CD4-positive, alpha-beta T cell treated with Interleukin-21 for 1 hour (primary cell): ENCODE measurements at regions not wholly inside any gene's neighbourhood (a gene's known extent, or its start where the extent isn't known, plus 50 kb on each side); places are given as distances from the start of the nearest gene placed in this dataset.

ENCODE experiments used
- DNase-seq: peaks from one replicate; pipeline ENCODE4 v3.0.0-alpha.2; 2020

DNA sequence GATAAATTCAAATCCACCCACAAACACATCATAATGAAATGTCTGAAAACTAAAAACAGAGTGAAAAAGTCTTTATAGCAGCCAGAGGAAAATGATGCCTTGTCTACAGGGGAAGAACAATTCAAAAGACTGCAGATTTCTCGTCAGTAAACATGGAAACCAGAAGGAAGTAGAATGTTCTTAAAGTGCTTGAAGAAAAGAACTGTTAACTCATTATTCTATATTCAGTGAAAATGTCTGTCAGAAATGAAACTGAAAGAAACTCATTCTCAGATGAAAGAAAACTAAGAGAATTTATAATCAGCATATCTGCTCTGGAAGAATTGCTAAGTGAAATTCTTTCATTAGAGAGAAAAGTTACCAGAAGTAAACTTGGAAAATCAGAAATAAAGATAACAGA lies 416.1 kb downstream of the TBC1D32 start:
- DNase-seq = no peak

DNA sequence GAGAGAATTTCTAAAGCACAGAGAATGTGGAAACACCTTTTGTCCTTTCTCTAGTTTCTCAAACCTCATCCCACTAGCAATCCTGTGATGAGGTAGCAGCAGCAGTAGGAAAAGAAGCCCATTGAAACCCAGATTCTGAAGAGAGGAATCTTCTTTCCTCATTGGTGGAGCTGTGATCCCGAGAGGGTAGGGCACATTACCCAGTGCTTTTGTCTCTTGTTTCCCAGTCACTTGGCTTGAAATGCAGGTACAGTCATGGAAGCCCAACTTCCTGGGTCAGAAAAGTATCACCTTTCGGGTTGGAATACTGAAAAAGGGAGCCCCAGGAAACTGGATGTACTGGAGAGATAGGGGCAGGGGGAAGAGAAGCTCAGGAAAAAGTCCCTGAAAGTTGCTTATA lies 417.4 kb downstream of the TBC1D32 start:
- DNase-seq = no peak

DNA sequence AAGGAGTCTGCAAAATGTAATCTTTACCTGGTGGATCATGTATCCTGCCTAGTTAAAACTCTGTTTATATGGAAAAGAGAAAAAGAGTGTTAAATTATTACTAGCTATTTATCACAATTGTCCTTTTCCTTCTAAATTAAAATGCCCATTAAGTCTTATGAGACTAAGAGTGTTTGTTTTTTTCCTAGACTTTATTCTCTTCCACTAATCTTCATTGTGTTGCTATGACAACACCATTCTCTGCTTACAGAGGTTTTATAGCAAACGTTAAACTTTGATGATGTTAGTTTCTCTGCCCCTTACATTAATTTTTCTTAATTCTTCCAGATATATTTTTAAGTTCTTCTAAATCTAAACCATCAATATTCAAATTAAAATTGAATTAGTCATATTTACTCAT lies 420.8 kb downstream of the TBC1D32 start:
- no peak for DNase-seq

DNA sequence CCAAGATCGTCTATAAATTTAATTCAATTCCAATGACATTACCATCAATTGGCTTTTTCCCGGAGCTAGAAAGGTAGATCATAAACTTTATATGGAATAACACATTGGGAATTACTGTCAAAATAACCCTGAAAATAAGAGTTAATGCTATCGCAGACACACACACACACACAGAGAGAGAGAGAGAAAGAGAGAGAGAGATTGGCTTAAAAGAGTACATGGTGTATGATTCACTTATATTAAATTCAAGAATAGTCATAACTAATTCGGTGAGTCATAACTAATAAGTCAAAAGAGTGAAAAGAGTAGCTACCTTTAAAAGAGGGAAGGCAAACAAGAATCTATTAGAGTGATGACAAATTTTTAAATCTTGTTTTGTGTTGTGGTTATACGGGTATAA lies 425.5 kb downstream of the TBC1D32 start:
- no peak for DNase-seq

DNA sequence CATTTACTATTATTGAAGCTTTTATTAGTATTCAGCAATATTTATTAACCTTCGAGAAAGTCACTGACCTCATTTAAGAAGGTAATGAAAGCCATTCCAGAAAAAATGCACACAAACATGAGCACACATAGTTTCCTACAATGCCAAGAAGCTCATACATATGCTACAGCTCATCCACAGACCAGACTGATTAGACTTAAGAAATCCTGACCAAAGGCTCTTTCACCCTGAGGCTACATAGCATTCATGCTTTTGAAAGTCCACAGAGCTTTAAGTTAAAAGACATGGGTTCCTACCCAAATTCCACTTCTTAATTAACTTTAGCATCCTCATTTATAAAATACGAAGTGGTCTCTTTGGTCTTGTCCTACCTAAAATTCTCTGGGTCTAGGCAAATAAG lies 430.4 kb downstream of the TBC1D32 start:
- DNase-seq = no peak

DNA sequence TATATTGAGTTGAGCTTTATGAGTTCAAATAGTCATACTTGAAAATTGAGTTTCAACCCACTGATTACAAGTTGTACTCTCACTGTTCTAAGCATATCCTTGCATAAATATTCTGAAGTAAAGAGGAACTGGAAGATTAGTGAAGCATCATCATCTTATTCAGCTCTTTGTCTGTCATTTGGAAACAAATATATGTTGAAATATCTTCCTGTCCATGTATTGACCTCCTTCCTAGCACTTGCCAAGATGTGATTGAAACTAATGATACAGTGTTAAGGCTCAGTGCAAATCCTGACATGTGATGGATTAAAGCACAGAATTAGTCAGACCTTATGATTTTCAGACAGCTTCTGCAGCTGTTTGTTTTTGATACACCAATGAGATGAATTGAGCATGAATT lies 434.3 kb downstream of the TBC1D32 start:
- no peak for DNase-seq

DNA sequence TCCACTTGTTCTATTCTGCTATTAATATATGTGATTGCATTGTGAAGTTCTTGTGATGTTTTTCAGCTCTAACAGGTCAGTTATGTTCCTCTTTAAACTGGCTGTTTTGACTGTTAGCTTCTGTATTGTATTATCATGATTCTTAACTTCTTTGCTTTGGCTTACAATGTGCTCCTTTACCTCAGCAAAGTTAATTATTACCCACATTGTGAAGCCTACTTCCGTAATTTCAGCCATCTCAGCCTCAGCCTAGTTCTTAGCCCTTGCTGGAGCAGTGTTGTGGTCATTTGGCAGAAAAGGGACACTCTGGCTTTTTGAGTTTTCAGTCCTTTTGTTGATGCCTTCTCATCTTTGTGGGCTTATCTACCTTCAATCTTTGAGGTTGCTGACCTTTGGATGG lies 440.2 kb downstream of the TBC1D32 start:
- DNase-seq = no peak

DNA sequence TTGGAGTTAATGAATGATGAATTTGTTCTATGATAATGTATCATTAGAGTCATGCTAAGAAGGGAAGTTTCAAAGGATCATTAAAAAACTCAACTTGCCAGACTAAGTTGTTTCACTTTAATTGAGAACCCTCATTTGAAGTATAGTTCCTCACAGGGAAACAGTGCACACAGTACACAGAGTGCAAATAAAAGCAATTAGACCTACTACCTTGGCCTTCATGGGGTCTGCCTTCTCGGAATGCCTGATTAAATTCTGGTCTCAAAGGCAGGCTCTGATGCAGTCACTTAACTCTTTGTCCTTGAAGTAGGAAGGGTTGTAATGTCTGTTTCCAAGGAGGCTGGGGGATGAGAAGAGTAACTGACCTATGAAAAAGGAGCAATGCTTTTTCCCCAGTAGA lies 457.3 kb downstream of the TBC1D32 start:
- no peak for DNase-seq

DNA sequence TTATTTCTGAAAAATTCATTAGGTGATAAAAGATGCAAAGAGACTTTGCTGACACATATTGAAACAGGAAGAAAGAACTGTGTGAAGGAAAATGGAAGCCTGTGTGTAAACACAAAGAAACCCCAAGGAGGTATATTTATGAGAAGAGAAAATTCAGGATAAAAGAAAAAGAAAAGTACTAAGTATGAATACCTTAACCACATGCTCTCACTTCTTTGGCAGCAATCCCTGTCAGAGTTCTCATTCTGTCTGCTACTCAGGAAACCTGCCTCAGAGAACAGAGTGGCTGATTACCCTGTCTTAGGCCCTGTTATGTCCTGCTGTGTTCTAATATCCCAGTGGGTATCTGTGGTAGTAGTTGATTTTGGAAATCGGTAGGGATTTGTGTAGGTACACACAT lies 457.9 kb downstream of the TBC1D32 start:
- no peak for DNase-seq

DNA sequence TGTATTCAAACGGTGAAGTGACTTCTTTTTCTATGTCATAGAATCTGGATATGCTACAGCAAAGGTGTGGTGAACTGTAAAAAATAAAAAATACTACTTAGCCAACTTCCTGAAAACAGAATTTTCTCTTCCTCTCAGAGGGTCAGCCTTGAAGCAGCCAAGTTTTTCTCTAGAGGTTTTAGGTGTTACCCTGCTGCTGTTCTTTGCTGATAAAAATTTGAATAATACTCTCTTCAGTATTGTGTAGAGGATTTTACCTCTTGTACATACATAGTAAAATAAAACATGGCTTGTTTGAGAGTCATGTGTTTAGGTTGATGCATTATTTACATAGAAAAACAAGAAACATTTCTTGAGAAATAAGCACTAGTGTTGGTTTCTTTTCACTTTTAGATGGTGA lies 458.4 kb downstream of the TBC1D32 start:
- no peak for DNase-seq

DNA sequence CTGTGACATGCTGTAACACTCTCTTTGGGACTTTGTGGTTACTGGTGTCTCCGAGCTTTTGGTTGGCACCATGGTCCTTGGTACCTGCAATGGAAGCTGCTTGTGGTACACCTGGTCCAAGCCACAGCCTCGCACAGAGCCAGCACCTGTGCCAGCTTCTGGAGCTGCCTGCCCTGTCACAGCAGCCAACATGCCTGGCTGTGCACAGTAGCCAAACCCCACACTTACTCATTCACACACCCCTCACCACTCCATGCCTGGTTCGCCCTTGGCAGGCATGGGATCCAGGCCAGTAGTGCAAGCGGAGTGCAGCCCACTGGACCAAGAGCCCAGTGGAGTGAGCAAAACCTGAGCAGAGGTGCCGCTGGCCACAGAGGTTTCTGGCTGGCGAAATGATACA lies 459.9 kb downstream of the TBC1D32 start:
- no peak for DNase-seq

DNA sequence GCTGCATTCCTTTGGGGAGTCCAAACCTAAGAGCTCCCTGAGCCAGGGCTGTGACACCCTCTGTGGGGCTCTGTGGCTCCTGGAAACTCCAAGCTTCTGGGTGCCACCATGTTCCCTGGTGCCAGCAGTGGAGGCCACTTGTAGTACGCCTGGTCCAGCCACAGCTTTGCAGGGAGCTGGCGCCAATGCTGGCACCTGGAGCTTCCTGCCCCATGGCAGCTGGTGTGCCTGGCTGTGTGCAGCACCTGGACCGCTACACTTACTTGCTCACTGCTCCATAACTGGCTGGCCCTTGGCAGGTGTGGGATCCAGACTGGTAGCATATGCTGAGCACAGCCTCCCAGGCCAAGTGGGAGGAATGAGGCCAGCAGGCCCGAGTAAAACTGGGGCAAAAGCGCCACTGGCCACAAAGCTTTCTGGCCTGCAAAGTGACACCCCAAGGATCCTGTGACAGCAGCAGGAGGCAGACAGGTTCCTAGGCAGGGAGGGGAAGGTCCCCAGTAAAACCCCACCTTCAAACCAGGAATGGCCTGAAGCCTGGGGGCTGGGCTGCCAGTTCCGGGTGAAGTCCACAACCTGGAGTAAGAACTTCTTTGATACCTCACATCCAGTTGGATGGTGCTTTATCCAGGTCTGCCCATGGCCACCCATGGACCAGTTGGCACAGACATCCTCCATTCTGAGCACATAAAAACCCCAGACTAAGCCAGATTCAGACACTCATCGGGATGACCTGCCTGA lies 461.0 kb downstream of the TBC1D32 start:
- no peak for DNase-seq

DNA sequence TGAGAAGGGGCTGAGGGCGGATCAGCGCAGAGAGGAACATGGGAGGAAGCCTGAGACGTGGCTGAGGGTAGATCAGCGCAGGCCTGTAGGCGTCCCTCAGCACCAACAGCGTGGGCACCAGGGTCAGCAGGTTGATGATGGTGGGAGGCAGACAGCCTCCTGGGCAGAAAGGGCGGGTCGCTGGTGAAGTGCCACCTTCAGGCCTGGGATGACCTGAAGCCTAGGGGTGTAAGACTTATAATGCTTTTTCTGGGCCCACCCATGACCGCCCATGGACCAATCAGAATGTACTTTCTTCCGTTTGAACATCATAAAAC lies 462.1 kb downstream of the TBC1D32 start:
- no peak for DNase-seq

DNA sequence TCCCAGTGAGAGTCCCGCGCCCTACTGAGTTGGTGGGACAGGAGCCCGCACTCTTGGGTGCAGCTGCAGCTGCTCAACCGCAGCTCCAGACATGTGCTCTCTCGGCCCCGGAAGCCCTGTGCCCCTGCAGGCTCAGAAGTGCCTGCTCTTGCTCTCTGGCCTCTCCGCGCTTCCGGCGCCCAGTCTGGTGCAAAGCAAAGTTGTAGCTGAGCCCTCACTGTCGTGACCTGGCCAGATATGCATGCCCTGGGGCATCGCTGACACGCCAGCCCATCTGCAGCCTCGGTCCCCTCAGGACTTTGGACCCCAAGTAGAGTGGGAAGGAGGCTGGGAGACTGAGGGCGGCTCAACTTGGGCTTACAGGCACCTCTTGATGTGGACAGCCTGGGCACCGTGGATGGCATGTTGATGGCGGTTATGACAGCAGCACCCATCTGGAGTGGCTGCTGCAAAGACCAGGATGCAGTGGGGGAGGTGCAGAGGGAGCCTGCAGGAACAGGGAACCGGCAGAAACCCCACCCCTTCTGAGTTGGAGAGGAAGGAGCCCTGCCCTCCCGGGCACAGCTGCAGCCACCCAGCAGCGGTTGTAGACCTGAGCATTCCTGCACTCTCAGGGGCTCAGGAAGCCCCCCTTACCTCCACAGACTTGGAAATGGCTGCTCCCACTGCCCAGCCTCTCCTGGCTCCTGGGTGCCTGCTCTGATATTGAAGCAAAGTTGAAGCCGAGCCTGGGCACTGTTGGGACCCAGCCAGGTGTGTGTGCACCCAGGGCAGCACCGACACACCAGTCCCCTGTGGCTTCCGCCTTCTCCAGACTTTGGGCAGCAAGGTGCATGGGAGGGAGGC lies 462.6 kb downstream of the TBC1D32 start:
- no peak for DNase-seq

DNA sequence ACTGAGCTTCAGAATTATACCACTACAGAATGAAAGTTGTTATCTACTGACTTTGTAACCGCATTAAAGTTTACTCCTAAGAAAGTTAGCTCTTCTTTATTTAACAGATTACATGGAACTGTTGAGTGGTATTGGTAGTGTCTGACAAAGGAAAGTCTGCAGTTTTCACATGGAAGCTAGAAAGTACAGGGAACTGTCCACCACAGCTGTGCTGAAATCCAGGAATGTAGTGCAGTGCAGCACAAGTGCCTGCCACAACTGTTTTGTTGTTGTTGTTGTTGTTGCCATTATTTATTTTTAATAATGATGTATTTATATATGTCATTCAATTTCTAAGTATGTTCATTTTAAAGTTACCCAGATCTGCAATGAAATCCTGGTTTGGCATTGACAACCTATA lies 464.9 kb downstream of the TBC1D32 start:
- no peak for DNase-seq

DNA sequence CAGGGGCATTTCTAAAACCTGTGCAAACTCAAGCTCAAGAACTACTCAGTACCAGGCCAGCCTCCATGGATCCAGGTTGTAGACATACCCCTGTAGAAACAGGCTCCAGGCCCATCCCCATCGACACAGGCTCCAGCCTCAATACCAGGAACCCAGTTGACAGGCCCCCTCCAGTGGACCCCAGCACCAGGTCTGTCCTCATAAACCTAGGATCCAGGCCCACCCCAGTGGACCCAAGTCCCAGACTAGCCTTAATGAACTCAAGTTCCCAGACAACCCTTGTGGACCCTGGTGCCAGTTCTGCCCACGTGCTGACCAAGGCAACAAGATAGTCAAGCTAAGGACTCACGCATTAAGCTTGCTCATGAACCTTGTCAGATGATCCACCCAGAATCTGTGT lies 476.9 kb downstream of the TBC1D32 start:
- no peak for DNase-seq

DNA sequence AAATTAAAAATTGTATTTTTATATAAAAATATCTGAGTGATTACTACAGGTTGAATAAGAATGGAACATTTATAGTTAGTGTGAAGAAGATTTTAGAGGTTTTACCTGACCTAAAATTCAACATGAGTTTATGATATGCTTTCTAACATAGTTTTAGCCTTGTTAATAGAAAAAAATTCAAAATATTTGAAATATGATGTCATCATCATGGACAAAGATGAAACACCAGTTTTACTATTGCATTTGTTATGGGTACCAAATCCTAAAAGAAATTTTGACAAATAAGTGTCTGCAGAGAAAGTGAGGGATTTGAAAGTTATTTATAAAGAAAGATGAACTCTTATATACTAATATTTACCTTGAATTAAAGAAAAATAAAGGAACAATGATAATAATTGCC lies 479.7 kb downstream of the TBC1D32 start:
- DNase-seq = no peak

DNA sequence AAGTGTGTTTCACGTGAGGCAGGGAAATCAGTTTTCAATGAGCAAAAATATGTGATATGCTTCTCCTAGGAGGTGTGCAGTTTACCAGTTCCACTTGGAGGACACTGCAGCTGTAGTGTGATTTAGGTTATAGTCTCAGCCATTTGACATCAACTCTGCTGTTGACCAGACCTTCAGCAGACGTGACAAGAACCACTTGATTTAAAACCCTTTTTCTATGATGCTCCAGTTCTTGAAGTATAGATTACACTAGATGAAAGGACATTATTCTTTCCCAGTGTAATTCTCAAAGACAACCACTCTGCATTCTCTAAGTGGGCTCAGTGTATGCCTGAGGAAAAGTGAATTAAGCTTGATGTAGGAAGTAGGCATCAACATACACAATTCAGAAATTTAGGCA lies 480.8 kb downstream of the TBC1D32 start:
- DNase-seq = no peak

DNA sequence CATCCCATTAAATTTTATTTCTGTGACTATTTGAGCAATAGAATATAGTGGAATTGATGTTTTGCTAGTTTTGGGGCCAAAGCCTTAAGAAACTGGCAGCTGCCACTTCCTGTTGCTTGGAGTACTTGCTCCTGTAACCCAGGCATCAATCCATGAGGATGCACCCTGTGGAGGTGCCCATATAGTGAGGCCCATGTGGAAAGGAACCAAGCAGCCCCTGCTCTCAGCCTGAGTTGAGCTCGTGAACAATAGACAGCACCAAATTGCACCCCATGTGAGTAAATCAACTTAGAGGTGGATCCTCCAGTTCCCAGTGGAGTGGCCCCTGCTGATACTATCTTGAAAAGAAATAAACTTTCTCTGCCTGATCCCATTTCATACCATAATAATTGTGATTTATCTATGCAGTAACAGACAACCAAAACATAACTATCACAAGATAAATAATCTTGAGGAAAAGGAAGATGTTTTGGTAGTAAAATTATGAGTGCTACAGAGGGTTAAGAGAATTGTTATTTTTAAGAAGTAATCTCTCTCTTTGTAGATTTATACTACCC lies 481.9 kb downstream of the TBC1D32 start:
- DNase-seq = no peak

DNA sequence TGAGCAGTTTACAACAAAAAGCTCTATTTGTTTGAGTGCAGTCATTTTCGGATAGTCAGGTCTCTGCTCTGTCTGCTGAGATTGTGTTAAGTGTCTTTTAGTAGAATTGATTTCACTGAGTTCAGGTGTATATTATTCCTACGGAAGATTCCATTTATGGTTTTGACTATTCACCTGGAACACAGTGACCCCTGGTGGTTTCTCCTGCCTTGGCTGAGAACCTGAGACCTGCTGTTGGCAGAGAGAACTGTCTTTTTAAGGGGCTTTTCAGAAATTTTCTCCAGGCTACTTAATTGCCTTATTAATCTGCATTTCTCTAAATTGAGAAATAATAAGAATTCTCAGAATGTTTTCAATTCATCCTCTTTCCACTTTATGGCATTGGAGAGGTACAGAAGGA lies 508.0 kb downstream of the TBC1D32 start:
- no peak for DNase-seq

DNA sequence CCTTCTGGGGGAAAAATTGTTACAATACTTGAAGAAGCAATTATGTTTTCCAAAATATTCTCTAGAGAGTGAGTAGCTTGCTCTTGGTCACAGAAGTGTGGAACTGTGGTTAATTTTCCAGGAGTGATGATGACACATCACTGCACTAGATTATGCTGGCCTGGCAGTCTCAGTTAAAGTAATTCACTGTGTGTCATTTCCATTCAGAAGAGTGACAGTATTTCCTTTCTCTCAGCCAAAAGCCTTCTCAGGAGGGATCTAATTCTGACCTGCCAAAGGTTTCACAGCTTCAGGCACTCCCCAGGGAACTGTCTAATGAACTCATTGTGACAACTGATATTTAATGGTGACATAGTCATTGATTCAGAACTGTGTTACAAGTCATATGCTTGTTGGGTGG lies 517.5 kb downstream of the TBC1D32 start:
- no peak for DNase-seq

DNA sequence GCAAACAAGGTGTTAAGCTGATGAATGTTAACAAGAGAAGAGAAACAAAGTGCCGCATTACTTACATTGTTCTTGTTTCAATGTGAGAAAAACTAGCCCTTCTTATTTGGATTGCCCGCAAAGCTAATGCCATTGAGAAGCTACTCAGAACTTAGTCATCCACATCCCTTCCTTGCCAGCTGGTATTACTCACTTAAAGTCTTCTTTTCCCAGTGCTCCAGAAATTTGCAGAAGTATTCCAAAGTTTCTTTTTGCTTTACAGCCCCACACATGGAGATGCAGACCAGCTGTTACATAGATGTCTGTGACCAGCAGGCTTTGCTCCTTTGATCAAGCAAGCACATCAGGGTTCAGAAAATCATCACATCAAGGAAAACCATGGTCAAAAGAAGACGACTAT lies 529.0 kb downstream of the TBC1D32 start:
- DNase-seq = no peak

DNA sequence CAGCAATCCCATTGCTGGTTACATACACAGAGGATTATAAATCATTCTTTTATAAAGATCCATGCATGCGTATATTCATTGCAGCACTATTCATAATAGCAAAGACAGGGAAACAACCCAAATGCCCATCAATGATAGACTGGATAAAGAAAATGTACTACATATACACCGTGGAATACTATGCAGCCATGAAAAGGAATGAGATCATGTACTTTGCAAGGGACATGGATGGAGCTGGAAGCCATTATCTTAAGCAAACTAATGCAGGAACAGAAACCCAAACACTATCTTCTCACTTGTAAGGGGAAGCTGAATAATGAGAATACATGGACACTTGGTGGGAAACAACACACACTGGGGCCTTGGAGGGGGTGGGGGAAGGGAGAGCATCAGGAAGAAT lies 529.7 kb downstream of the TBC1D32 start:
- DNase-seq = no peak

DNA sequence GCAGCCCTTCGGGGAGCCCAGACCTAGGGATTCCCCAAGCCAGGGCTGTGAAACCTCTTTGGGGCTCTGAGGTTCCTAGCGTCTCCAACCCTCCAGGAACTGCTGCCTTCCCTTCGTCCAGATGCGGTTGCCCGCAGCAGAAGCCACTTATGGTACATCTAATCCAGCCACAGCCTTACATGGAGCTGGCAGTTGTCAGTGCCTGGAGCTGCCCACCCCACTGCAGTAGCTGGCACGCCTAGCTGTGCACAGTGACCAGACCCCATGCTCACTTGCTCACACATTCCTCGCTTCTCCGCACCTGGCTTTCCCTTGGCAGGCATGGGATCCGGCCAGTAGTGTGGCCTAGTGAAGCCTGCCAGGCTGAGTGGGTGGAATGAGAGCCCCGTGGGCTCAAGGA lies 547.6 kb downstream of the TBC1D32 start:
- no peak for DNase-seq

DNA sequence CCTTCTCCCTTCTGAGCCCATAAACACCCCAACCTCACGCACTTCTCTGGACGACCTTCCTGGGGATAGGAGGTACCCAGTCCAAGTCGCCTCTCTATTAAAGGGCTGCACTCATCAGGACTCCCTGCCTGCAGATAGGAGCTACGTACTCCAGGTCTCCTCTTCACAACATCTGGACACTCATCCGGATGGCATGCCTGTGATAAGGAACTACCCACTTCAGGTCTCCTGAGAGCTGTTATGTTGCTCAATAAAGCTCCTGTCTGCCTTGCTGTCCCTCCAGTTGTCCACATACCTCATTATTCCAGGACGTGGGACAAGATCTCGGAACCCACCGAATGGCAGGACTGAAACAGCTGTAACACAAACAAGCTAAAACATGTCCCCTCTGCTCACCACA lies 548.0 kb downstream of the TBC1D32 start:
- DNase-seq = no peak
